ENCODE measurements at regions not wholly inside any gene's neighbourhood (a gene's known extent, or its start where the extent isn't known, plus 50 kb on each side); places are given as distances from the start of the nearest gene placed in this dataset.
"Not testable (repeated sequence)": the region's sequence is repeated elsewhere in the genome, so short reads cannot be mapped to it uniquely, and the experiment has no call there.

DNA sequence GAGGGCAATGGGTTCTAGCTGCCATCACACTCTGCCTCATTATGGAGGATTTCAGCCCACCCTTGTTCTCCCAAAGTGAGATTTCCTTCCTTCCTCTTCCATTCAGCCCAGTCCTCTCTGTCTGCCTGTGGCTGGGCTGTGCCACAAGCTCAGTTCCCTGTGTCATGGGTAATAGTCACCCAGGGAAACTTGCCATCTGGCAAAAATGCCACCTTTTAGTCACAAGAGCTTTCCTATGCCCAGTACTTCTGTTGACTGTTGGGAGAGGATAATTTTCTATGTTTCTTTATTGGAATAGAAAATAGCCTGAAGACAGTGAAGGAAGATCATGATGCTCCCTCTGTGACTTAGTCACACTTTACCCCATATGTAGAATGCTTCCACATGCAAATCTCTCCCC, 71.4 kb downstream of the TLR4 start:
- no peak for DNase-seq

DNA sequence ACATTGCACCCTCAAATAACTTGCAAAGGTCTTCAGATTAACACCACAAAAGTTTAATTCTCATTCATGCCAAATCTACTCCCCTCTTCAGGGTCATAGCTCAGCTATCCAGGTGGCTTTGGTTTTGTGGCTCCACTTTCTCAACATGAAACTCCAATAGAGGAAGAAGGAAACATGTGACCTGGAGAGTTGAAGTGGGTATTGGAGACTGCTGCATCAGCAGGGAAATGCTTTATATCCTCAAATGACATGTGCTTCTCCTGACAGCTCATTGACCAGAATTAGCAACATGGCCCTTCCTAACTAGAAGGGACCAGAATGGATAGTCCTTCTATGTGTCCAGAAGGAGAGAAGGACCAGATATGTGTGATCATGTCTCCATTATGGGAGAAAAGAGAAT, 73.6 kb downstream of the TLR4 start:
- DNase-seq, result no peak

DNA sequence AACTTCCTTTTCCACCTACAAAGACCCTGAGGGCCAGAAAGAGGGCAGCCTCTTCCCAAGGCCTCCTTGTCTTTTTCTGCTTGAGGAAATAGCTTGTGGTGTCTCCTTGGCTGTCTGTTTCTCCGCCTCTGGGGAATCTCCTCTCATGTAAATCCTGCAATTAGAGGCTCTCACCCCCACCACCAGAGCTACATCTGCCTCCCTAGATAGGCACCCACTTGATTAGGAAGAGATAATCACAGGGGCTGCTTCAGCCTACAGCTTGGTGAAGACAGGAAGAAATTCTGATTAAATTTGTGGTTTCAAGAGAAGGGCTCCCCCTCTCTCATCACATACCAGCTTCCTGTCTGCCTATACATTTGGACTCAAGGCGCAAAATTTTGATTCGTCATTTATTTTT, 75.6 kb downstream of the TLR4 start:
- no peak for DNase-seq

DNA sequence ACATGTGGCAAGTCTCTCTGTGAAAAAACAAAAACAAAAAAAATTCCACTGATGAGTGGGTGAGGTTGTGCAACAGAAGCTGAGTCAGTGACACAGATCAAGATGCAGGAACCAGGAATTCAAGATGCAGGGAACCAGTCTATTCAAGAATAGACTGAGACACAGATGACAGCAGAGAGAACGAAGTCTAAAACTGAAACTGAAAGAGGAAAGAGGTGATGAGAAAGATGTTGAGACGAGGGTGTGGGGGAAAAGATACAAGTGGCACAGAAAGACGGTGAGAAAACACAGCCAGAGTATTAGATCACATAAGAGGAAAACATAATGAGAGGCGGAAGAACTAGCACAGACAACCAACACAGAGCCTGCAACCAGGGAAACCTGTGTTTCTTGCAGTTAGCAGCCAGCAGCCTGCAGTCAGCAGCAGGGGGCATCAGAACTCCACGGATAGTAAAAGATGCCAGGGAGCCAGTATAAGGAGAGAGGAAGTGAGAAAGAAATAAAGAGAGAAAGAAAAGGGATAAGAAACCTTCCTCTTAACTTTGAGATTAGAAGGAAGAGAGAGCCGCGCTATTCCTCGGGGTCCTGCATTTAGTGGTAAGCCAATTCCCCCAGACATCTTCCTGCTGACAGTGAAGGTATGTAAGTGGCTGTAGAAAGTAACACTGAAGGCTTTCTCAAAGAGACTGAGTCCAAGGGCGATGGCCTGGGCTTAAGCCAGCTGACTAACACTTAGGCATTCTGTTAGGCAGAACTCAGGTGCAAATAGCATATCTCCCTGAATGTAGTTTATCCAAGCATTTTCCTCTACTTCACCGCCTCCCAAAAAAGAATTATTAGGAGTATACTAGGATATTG, 79.0 kb downstream of the TLR4 start:
- DNase-seq, result peak; percentile 48

DNA sequence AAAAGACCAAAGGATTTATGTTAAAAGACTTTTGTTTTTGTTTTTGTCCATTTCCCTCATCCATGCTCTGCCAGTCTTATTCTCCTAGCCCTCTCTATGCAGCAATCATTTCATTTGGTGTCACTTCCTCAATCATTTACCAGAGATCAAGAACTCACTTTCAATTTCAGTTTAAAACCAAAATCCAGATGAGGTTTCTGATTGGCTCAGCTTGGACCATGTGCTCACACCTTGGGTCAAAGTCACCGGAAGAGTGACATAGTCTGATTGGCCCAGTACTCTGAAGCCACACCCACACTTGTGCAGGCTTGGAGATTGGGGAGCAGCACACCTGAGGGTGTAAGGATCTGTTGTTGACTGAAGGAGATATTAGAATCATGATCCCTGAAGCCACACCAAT, 79.6 kb downstream of the TLR4 start:
- DNase-seq, result peak; percentile 12

DNA sequence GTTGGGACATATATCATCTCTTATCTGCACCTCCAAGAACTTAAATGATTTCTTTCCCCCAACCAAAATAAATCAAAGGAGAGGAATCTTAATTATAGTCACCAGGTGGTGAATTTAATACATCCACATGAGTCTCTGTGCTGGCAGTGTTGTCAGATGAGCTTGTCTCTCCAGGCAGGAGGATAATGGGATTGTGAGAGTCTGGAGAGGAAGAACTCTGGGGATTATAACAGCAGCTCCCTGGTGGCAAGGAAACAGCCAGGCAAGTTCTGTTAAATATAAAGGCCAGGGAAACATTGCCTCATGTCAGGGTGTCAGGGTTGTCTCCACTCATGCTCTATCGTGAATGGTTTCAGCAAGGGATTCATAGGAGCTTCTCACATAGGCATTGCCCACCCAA, 80.8 kb downstream of the TLR4 start:
- DNase-seq, result no peak

DNA sequence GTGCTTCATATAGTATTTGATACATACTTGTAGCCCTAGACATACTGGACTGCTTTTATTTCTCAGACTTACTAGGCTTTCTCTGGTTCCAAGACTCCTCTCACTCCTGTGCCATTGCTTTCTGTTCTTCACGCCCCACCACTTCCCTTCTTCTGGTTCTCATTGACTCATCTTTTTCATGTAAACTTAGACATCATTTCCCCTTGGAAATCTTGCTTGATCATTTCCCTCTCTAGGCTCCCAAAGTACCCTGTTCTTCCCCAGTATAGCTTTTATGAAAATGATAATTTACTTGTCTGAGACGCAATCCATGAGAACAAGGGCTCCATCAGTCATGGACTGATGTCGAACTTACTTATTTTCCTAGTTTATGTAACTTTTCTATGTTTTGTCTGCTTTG, 83.5 kb downstream of the TLR4 start:
- no peak for DNase-seq

DNA sequence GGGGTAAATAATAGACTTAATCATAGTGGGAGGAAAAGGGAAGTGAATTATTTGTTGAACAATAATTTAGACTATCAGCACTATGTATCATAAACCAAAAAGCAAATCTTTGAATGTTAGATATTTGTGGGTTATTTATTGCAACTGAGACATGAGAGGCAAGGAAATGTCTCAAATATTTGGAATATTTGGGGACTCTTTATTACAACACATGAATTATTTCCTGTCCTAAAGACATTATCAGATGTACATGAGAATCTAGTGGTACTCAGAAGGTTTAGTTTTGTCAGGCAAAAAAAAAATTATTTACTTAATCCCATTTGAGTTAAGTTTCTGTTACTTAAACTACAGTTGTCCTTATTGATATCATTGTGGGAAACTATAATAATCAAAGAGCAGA, 91.1 kb downstream of the TLR4 start:
- DNase-seq, result no peak

DNA sequence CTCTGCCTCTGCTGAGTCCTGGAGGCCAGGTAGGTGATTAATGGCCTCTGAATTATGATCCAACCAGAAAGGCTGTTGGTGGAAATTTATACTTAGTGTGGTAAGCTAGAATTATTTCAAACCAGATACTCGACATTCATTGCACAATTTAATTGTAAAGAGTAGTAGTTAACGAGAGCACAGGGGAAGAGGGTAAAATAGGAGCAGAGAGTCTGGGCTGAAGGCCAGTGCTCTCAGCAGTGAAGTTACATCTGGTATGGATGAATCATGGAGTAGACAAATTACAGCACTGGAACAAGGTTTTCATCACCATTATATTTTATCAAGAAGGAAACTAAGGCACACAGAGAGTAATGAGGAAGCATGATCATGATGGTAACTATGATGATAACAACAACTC, 92.5 kb downstream of the TLR4 start:
- no peak for DNase-seq

DNA sequence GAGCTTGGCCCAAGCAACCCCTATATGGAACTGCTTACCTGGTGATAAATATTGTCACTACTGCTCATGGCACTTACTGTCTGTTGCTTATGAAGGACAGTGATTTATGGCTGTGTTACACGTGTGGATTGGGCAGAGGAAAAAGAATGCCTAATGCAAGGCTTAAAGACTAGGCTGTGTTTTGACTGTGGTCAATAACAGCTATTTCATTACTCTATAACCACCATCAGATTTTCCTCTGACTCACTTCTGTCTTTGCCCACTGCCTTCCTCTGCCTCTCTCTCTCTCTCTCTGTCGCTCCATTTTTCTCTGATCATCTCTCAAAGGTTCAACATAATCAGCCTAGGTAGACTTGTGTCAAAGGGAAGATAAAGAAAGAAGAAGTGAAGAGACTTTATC, 96.2 kb downstream of the TLR4 start:
- no peak for DNase-seq

DNA sequence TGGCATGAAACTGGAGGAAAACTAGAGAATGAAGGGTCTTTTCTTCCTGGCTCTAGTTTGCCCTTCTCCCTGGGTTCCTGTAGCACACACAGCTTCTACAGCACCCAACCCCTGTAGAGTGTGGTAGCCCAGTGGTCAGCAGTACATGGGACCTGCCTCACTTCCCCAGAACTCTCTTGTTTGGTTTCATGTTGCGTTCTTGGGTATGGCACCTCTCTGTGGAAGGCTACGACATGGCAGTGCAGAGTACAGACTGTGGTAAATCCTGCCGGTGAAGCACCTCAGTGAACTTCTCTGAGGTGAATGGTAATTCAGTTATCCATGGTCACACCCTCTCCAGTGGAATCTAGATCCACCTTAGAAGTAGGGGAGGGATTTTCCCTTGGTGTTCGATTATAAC, 105.5 kb downstream of the TLR4 start:
- DNase-seq, result no peak

DNA sequence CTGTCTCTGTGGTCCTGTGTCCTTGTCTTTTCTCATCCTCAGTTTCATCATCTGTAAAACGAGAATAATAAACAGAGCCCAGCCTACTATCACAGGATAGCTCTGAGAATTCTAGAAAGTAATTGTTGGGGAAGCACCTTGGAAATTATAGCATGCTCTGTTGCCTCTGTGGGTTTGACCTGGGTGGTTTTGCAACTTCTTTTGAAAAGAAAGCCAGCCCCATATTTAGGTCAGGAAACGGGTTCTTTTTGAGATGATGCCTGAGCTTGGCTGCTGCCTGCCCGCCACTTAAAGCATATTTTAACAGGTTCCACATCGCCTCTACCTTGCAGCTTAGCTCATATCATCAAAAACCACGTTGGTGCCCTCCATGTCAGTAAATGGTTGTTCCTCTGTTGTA, 111.1 kb downstream of the TLR4 start:
- no peak for DNase-seq

DNA sequence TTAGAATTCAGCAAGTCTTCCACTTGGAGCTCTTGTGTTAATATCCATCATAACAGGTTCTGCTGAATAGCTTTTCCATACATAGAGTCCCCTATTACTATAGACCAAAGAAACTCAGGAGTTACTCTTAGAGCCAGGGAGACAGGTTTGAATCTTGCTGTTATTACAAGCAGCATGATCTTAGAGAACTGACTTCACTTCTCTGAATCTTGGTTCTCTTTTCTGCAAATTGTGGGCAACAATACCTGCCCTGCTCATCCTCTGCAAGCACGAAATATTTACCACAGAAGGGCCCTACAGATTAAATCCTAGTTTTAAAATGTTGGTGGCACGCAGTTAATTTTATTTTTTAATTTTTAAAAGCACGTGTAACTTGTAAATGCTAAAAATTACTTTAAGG, 111.7 kb downstream of the TLR4 start:
- no peak for DNase-seq

DNA sequence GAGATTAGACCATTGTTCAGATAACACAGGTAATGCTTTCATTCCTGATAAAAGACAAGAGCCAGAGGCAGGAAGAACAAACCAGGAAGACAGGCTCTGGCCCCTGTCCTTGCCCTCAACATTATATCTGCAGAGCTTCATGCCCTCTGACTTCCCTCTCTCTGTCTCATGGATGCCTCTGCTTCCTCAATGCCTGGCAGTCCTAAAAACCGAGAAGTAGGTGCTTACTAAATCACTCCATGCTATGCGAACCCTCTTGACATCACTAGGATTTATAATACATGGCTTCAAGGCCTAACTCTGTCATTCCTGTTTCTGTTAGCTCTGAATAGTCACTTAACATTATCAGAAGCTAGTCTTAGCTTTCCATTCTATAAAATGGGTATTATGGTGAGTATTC, 117.8 kb downstream of the TLR4 start:
- no peak for DNase-seq

DNA sequence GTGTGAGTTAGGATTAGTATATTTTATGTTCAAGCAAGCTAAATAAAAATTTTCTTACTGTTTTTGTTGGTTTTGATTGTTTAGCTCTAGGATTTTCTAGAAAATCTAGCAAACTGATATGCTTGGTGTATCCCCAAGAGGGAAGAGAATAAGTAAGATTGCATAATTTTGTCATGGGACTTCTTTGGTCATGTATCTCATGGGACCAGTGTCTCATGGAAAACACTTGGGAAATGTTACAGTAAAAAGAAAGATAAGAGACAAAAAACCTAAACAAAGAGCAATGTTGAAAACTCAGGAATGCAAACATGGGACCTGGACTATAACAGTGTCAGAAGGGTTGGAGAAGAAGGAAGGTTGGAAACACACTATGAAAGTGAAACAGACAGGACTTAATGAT, 119.4 kb downstream of the TLR4 start:
- no peak for DNase-seq

DNA sequence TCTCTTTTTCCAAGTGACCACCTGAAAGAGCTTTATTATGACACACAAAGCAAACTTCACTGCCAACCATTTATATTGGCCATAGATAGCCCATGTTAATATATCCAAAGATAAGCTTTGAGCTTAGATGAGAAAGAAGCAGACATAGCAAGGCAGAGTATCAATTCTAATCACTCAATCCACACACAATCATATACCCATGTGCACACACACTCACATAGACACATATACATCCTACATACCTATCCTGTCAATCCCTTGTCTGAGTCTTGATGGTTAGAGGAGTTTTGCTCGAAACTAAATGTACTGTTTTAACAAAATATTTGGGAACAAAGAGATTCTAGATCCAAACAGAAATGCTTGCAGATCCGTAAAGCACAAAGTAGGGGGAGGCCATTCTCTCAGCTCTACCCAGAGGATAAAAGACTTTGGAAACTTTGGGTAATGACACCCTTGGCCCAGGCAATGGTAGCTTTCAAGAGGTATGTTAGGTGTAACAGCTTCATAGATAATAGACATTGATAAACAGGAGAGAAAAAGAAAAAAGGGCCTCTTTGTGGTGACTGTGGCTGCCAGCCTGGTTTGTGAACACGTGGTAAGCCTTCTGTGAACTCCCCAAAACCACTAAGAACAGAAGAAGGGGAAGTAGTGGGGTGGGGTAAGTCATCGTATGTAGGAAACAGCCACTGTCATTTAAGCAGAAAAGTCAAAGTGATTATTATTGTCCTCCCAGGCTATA, 121.6 kb downstream of the TLR4 start:
- peak; percentile 25 for DNase-seq

DNA sequence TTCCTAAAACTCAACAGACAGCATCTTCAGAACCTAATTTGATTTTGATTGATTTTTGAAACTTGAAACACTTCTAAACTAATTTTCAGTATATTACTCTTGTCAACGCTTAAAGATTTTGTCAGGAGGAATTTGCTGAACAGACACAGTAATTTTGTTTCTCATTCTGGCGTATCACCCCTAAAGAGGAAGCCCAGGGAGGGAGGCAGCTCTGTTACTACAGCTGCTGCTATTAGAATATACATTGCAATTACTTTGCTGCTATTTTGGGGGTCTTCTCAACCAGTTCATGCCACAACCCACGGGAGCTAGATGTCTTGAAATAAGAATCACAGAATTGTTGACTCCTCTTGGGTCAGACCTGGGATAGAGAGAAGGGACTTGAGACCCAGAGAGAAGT, 122.6 kb downstream of the TLR4 start:
- DNase-seq, result no peak

DNA sequence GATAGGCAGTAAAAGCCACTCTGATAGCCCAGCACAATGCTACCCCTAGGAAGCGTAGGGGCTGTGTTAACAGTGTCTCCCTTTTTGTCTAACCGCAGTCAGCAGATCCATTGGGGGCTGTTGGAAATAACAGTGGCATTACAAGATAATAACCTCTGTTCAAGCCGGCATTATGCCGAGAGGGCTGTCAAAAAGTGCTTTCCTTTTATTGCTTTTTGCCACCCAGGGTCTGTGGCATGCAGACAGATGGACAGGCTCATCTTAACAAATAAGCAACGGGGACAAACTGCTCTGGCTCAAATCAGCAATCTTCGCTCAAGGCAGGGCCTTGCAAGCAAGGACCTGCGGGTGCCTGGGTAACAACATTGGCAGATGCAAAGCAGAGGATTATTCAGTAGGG, 123.3 kb downstream of the TLR4 start:
- no peak for DNase-seq

DNA sequence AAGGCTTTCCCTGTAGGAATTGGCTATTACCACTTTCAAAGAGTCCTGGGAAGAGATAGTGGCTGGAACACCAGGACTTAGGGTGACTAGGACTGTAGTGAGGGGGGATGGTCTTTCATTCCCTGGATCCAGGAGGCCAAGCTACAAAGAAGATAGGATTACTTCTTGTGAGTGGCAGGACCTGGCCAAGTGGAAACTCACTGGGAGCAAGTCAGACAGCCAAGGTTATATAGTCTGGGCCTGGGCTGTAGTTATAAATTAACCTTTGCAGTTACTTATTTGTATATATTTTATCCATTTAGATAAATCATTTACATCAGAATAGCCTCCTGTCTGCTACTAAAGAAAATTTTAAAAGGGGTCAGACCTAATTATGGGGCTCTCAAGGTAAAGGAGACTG, 124.3 kb downstream of the TLR4 start:
- no peak for DNase-seq

DNA sequence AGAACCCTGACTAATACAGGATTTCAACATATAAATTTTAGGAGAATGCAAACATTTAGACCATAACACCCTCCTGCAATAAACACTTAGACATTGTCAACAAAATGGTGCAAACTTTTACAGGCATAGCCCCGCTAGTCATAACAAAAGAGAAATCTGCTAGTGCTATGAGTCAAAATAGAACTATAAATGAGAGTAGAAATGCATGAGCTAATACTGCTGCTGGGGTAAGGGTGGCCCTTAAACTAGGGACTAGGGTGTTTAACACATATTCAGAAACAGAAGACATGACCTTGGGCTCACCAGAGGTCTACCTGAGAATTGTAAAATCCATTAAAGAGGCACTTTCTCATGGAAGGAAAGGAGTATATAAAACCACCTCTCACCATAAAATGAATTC, 131.6 kb downstream of the TLR4 start:
- DNase-seq, result no peak

DNA sequence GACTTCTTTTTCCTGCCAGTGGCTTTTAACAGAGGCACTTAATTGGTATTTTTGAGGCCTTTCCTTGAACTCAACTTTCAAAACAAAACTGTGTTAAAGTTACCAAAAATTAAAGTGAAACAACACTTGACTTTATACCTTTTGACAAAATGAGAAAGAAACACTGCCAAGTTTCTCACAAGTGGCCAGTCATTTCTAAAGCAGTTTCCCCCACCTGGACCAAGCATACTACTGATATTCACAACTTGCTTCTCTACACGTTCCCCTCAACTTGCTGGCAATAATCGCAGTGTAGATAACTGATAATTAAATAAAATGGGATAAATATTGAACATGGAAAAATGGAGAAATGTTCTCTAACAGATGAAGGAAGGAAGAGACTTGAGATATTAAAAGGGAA, 135.7 kb downstream of the TLR4 start:
- DNase-seq, result no peak

DNA sequence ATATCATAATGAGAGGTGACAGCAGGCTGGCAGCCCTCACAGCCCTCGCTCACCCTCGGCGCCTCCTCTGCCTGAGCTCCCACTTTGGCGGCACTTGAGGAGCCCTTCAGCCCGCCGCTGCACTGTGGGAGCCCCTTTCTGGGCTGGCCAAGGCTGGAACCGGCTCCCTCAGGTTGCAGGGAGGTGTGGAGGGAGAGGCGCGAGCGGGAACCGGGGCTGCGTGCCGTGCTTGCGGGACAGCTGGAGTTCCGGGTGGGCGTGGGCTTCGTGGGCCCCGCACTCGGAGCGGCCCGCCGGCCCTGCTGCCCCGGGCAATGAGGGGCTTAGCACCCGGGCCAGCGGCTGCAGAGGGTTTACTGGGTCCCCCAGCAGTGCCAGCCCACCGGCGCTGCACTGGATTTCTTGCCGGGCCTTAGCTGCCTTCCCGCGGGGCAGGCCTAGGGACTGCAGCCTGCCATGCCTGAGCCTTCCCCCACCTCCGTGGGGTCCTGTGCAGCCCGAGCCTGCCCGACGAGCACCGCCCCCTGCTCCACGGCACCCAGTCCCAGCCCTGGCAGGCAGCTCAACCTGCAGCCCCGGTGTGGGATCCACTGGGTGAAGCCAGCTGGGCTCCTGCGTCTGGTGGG, 147.7 kb downstream of the TLR4 start:
- DNase-seq, result not testable (repeated sequence)

DNA sequence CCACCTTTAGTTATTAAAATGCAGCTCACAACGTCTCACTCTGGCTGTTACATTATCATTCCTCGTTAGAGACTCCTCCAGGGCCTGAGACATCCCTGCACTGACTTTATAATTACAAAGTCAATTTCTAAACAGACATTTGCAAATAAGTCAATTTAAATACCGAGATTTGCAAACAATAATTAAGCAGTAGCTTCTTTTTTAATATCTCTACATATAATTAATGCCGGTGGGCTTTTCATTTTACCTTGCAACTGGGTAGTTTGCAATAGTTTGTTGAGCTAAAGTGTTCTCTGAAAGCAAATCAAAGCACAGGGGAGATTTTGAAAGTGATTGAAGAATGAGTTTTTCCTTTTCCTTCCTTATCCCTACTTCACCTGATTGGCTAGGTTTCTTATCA, 154.4 kb downstream of the TLR4 start:
- DNase-seq, result no peak

DNA sequence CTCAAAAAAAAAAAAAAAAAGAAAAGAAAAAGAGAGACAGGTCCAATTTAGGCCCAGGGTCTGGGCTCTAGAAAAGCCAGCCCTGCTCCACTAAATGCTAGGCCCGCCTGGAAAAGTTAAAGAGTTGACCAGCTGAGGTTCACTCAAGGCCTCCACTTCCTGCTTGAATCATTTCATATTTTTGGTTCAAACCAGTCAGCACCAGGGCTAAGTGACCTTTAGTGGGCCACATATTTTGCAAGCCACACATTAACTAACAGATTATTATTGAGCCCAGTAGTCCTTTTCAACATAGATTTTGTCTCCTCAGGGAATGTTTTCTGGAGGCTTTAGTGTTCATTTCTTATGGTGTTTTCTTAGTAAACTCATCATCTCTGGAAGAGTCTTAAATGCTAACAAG, 156.6 kb downstream of the TLR4 start:
- DNase-seq, result no peak
